ENCODE measurements at regions not wholly inside any gene's neighbourhood (a gene's known extent, or its start where the extent isn't known, plus 50 kb on each side); places are given as distances from the start of the nearest gene placed in this dataset.

DNA sequence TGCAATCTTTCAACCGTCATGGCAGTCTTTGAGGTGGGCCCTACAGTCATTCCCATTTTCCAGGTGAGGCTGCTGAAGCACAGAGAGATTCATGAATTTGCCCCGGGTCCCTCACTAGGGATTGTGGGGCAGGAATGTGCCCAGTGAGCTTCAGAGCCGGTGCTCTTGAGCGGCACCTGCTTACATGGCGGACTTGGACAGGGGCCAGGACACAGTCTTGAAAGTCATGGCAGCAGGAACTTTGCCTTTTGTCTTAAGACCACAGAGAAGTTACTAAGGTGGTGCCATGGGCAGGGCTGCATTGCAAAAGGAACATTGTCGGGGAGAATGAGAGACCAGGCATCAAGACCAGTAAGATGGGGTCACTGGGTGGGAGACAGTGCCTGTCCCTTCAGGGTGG, 363.4 kb downstream of the FOXL1 start:
- TF ChIP-seq, protein P1, sequence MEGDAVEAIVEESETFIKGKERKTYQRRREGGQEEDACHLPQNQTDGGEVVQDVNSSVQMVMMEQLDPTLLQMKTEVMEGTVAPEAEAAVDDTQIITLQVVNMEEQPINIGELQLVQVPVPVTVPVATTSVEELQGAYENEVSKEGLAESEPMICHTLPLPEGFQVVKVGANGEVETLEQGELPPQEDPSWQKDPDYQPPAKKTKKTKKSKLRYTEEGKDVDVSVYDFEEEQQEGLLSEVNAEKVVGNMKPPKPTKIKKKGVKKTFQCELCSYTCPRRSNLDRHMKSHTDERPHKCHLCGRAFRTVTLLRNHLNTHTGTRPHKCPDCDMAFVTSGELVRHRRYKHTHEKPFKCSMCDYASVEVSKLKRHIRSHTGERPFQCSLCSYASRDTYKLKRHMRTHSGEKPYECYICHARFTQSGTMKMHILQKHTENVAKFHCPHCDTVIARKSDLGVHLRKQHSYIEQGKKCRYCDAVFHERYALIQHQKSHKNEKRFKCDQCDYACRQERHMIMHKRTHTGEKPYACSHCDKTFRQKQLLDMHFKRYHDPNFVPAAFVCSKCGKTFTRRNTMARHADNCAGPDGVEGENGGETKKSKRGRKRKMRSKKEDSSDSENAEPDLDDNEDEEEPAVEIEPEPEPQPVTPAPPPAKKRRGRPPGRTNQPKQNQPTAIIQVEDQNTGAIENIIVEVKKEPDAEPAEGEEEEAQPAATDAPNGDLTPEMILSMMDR (IDR thresholded peaks at IDR 0.05; ENCODE audit: low read depth, low read length): no peak
- H3K4me3 ChIP-seq (ENCODE audit: low read depth, low read length): no peak overlapping the region

DNA sequence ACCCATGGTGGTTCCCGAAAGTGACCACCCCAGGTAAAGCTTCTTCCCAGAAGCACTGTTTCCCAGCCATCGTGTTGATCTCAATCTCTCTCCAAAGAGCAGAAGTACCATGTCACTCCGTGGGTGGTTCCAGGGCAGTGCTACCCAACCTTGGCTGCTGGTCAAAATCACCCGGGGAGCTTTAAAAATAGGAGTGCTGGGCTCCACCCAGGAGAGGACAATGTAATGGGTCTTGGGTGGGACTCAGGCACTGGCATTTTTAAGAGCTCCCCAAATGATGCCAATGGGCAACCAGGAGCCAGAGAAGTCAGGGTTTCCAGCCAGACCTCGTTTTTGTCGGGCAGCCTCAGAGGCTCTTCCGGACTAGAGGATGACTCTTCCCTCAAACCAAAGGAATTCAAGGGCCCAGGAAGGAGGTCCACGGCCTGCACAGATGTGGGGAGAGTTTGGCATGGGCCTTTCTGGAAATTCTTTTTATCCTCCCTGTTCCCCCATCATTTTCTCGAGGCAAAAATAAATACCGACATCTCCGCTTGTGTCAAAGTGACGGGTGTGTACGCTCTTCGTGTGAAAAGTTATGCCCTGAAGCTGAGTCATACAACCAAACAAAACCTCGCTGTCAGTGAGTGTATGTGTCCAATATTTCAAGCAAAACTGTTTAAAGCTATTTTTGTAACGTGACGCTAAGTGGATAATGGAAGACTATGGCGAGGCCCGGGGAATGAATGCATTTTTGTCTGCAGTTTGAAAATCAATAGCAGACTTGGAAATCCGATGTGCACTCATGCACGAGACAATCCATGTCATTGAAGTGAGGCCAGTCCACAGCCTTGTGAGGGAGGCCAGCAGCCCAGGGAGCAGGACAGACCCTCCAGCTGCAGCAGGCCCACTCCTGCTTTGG, 364.1 kb downstream of the FOXL1 start:
- TF ChIP-seq, protein P1 (IDR thresholded peaks at IDR 0.05; ENCODE audit: low read depth, low read length): no peak
- H3K4me3 ChIP-seq (ENCODE audit: low read depth, low read length): no peak overlapping the region

DNA sequence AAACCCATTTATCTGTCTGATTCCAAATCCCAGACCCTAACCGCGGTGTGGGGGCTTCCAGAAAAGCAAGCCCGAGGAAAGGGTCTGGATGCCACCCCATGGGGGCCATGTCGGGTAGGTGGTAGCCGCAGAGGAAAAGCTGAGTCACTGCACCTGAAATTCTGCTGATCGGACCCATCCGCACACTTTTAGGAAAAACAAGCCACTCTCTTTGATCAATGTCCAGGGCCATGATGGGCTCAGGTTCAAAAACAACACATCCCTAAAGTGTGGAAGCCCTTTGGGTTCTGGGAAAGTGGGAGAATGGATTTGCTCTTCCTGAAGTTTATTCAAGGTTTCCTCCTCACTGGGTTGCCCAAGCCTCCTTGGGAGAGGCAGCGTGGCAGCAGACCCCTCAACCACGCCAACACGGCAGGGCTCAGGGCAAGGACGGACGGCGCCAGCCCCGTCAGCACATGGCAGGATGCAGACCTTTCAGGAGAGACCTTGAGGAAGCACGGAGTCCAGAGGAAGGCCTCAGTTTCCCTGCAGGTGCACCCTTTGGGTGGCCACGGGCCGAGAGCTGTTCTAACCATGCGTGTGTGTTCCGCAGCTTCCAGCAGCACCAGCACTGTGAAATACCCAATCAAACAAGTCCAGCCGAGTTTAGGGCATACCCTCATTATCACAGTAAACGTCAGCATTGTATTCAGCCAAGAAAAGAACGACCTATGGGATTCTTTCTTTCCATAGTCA, 367.0 kb downstream of the FOXL1 start:
- no peak overlapping the region for H3K4me3 ChIP-seq (ENCODE audit: low read depth, low read length)
- TF ChIP-seq, protein P1 (IDR thresholded peaks at IDR 0.05; ENCODE audit: low read depth, low read length): no peak

GRCh38 chr16:86946396-86946795, 368.0 kb downstream of the FOXL1 start:
- TF ChIP-seq, protein P1 (IDR thresholded peaks at IDR 0.05; ENCODE audit: low read depth, low read length): no peak
- H3K4me3 ChIP-seq (ENCODE audit: low read depth, low read length): no peak overlapping the region

- TF ChIP-seq, protein P1 (IDR thresholded peaks at IDR 0.05; ENCODE audit: low read depth, low read length): no peak
- H3K4me3 ChIP-seq (ENCODE audit: low read depth, low read length): no peak overlapping the region
Measured at GRCh38 chr16:86946981-86947380, 368.6 kb downstream of the FOXL1 start.

- TF ChIP-seq, protein P1 (IDR thresholded peaks at IDR 0.05; ENCODE audit: low read depth, low read length): no peak
- no peak overlapping the region for H3K4me3 ChIP-seq (ENCODE audit: low read depth, low read length)
Measured at GRCh38 chr16:86948046-86948445, 369.1 kb downstream of the C16orf95 start.

- TF ChIP-seq, protein P1 (IDR thresholded peaks at IDR 0.05; ENCODE audit: low read depth, low read length): no peak
- H3K4me3 ChIP-seq (ENCODE audit: low read depth, low read length): no peak overlapping the region
Measured at GRCh38 chr16:86949116-86949515, 368.1 kb downstream of the C16orf95 start.
